BJ (cell line): ENCODE measurements at regions not wholly inside any gene's neighbourhood (a gene's known extent, or its start where the extent isn't known, plus 50 kb on each side); places are given as distances from the start of the nearest gene placed in this dataset.
"Not testable (repeated sequence)": the region's sequence is repeated elsewhere in the genome, so short reads cannot be mapped to it uniquely, and the experiment has no call there.

Experiments
- CTCF ChIA-PET: fragments of 350-600 bp; formaldehyde crosslinking; extraction: SDS; loops from one replicate; lab custom pipeline; 2021; ENCODE audit warnings: antibody characterized with exemption, inconsistent platforms; lab: Yijun Ruan, JAX
- POLR2A ChIA-PET: fragments of 300-600 bp; sonication (Branson Sonifier 250); formaldehyde crosslinking; extraction: SDS; loops from one replicate; lab custom pipeline; 2021; ENCODE audit warnings: antibody characterized with exemption; lab: Charles Lee
- DNase-seq: peaks from one replicate; pipeline ENCODE4 v3.0.0-alpha.2; 2011; ENCODE audit warnings: low read depth
- H3K27me3 ChIP-seq: 2 replicates; pipeline ENCODE4 v1.6.0; 2011; ENCODE audit warnings: low read length; ENCODE audit not compliant: control insufficient read depth, insufficient read depth
- H3K36me3 ChIP-seq: 2 replicates; pipeline ENCODE4 v1.5.1; 2011; ENCODE audit warnings: low read length; ENCODE audit not compliant: control insufficient read depth, insufficient read depth
- H3K4me3 ChIP-seq: 2 replicates; pipeline ENCODE4 v1.5.1; 2011; ENCODE audit warnings: low read depth, mild to moderate bottlenecking, control low read depth, low read length
- CTCF ChIP-seq: IDR thresholded peaks from 2 replicates; pipeline ENCODE4 v1.5.1; 2011; ENCODE audit warnings: low read depth, mild to moderate bottlenecking, control low read depth, inconsistent platforms, low read length, moderate library complexity; ENCODE audit not compliant: insufficient read depth

DNA sequence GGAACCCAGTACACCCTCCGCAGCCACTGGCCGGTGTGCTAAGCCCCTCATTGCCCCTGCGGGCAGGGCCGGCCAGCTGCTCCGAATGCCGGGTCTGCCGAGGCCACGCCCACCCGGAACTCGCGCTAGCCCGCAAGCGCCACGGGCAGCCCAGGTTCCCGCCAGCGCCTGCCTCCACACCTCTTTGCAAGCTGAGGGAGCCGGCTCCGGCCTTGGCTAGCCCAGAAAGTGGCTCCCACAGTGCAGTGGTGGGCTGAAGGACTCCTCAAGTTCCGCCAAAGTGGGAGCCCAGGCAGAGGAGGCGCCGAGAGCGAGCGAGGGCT is 81.4 kb upstream of the BCHE start:
- TF ChIP-seq CTCF, result no peak
- H3K27me3 ChIP-seq, result no peaks in the 10 kb centered on the region
- no peak for DNase-seq
- POLR2A ChIA-PET, result no interaction called here
- CTCF ChIA-PET, result no interaction called here
- H3K36me3 ChIP-seq, result no peaks in the 10 kb centered on the region
- no peak overlapping the region for H3K4me3 ChIP-seq

DNA sequence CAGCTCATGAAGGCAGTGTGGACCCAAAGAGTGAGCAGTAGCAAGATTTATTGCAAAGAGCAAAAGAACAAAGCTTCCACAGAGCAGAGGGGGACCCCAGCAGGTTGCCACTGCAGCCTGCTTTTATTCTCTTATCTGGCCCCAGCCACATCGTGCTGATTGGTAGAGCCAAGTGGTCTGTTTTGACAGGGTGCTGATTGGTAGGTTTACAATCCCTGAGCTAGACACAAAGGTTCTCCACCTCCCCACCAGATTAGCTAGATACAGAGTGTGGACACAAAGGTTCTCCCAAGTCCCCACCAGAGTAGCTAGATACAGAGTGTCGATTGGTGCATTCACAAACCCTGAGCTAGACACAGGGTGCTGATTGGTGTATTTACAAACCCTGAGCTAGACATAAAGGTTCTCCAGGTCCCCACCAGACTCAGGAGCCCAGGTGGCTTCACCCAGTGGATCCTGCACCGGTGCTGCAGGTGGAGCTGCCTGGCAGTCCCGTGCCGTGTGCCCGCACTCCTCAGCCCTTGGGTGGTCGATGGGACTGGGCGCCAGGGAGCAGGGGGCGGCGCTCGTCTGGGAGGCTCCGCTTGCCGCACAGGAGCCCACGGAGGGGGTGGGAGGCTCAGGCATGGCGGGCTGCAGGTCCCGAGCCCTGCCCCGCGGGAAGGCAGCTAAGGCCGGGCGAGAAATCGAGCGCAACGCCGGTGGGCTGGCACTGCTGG is 80.9 kb upstream of the BCHE start:
- DNase-seq, POLR2A ChIA-PET, H3K27me3 ChIP-seq, H3K4me3 ChIP-seq, CTCF ChIA-PET, H3K36me3 ChIP-seq: not testable (repeated sequence)

- CTCF ChIA-PET, DNase-seq, H3K36me3 ChIP-seq, H3K4me3 ChIP-seq, H3K27me3 ChIP-seq, POLR2A ChIA-PET: not testable (repeated sequence)
Observed at GRCh38 chr3:165915104-165915503, 77.9 kb upstream of the BCHE start.

GRCh38 chr3:165903885-165904630 is 66.8 kb upstream of the BCHE start:
- POLR2A ChIA-PET, result no interaction called here
- H3K27me3 ChIP-seq, result no peaks in the 10 kb centered on the region
- no peak overlapping the region for H3K4me3 ChIP-seq
- CTCF ChIA-PET, result no interaction called here
- no peak for TF ChIP-seq CTCF
- no peaks in the 10 kb centered on the region for H3K36me3 ChIP-seq
- no peak for DNase-seq

DNA sequence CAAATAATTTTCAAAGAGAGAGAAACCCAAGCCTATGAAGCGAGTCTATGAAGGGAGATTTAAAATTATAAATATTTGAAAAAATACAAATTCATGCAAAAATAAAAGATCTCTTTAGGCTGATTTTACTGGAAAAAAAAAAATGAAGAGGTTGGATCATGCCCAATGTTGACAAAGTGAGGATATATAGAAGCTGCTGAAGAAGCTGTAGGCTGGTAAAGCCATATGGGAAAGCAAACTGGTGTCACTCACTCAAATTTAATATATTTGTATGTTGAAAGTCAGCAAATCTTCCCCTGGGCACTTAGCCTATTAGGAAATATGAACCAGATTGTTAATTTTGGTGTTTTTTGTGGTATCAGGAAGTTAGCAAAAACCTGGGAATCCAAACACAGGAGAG is 61.8 kb upstream of the BCHE start:
- TF ChIP-seq CTCF, result no peak
- Histone ChIP-seq H3K27me3 (no peaks in the 10 kb centered on the region), H3K4me3 (no peak overlapping the region), H3K36me3 (no peaks in the 10 kb centered on the region)
- DNase-seq, result no peak
- ChIA-PET POLR2A (no interaction called here), CTCF (no interaction called here)

DNA sequence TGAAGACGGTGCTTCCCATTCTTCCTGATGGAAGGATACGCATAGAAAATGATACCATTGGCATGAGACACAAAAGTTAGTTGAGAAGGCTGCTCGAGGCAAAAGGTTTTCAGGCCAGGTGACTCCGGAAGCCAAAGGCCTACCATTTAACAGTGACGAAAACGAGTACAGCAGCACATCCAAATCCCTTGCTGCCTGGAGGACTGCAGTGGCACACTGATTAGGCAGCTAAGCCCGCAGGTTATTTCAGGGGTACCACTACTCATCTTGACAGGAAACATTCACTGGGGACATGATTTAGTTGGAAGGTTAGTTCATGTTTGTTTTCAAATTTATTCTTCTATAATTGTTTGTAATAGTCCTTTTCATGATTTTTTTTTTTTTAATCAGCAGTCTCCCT is 59.9 kb upstream of the BCHE start:
- DNase-seq, result no peak
- no peaks in the 10 kb centered on the region for H3K27me3 ChIP-seq
- no peak overlapping the region for H3K4me3 ChIP-seq
- no peaks in the 10 kb centered on the region for H3K36me3 ChIP-seq
- ChIA-PET POLR2A (no interaction called here), CTCF (no interaction called here)
- TF ChIP-seq CTCF, result no peak
